Medulla oblongata (tissue), 1 donor: ENCODE measurements at regions not wholly inside any gene's neighbourhood (a gene's known extent, or its start where the extent isn't known, plus 50 kb on each side); places are given as distances from the start of the nearest gene placed in this dataset.
A peak's percentile ranks its signal among the peaks of the same experiment; 100 is the strongest.
"Not testable (repeated sequence)": the region's sequence is repeated elsewhere in the genome, so short reads cannot be mapped to it uniquely, and the experiment has no call there.

Experiments used
- DNase-seq: peaks from one replicate; pipeline ENCODE4 v3.0.0-alpha.2; 2015; ENCODE audit errors: extremely low spot score

DNA sequence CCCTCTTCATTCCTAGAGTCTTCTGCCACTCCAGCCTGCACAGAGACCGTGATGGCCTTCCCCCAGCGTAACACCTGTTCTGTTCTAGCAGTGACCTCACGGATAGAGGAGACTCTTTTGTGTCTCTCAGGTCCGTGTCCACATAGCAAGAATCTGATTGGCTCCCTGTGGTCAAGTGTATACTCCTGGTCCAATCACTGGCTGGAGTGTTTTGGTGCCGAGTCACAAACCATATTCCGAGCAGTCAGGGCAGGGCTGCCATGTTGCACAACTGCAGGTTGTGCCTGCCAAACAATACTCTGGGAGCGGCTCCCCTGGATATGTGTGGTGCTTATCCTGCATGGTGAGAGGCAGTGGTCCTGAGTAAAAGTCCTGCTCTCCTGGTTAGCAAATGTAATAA is 402.4 kb downstream of the KCNRG start:
- no peak for DNase-seq

DNA sequence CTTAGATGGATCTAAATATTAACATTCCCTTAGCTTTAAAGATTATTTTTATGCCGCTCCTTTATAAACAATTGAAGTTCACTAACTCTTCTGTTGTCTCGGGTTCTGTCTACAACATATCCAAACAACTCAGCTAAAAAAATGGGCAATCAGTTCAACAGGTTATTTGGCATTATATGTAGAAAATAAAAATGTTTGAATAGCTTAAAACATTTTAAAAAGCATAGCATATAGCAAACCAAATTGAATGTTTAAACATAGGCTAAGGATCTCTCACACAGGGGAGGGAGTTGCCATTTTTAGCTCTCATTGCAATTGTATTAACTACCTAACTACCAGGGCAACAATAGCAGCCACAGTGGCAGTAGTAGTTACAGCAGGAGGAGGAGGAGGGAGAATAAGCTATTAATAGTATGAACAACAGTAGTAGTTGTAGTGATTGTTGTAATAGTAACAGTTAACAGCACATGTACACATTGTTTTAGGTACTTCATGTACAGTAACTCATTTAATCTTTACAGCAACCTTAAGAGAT is 404.2 kb downstream of the KCNRG start:
- no peak for DNase-seq

DNA sequence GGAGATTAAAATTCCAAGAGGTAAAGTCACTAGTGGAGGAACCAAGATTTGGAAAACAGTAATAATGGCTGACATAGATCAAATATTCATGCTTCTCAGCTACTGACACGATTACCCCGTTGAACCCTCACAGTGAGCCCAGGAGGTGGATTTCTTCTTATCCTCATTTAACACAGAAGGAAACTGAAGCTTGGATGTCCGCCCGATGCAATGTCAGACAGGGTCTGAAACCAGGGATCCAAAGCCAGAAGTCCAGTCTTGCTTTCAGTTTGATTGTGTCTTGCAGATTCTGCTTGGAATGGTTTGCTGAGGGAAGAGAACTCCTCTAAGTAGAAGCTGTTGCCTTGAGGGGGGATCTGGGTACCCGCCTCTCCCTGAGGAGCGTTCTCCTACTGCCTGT is 404.7 kb downstream of the KCNRG start:
- DNase-seq = peak; percentile 58

DNA sequence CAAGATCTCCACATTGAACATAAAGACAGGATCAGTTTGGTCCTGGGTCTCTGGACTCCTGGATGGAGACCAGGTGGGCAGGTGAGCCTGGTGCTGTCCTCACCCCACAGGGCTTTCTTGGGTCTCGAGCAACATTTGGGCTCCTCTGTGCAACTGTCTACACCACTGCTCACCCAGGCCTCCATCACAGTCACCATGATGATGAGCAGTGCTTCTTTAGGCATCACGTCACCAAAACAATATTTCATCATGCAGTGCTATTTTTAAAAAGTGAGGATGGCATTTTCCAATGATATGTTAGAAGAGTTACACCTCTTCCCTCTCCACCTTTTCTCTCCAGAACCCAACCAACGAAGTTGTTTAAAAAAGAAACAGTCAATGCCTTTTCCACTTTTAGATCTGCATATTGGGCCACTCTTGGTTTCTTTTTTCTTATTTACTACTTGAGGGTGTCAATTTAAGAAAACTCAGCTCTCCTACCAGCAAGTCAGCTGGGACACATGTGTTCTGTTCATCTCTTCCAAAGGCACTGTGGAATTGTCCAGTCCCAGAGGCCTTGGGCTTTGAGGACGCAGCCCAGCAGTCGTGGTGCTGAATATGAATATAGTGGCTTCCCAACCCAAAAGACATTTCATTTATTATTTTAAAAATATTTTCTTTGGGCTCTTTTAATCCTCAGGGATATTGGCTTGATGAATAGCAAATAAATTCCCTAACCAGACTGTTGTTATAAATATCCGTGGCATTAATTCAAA is 405.7 kb downstream of the KCNRG start:
- DNase-seq = no peak

DNA sequence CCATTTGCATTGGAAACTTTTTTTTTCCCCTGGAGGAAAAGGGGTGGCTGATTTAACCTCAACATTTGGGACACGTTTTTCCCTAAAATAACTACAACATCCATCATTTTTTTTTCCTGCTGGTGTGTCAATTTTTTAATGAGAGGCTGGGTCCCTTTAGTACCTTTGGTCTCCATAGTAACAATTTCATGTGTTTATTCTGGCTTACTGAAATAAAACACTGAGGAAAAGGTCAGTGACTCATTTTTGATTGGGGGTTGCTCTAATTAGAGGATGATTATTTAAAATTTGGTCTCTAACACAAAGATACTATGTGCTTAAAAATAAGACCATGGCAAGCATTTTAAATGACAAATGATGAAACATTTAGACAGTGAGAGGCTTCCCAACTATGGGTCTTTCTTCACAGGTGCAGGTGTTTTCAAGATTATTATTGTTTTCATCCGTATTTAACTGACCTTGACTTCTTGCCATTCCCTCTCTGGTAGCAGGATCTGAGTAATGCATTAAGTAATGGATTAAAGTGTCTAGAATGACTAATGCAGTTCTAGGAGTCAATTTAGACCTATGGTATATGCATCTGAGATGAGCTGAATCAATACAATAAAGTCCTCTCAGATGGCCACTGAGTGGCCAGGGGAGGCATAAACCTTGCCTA is 406.4 kb downstream of the KCNRG start:
- no peak for DNase-seq

DNA sequence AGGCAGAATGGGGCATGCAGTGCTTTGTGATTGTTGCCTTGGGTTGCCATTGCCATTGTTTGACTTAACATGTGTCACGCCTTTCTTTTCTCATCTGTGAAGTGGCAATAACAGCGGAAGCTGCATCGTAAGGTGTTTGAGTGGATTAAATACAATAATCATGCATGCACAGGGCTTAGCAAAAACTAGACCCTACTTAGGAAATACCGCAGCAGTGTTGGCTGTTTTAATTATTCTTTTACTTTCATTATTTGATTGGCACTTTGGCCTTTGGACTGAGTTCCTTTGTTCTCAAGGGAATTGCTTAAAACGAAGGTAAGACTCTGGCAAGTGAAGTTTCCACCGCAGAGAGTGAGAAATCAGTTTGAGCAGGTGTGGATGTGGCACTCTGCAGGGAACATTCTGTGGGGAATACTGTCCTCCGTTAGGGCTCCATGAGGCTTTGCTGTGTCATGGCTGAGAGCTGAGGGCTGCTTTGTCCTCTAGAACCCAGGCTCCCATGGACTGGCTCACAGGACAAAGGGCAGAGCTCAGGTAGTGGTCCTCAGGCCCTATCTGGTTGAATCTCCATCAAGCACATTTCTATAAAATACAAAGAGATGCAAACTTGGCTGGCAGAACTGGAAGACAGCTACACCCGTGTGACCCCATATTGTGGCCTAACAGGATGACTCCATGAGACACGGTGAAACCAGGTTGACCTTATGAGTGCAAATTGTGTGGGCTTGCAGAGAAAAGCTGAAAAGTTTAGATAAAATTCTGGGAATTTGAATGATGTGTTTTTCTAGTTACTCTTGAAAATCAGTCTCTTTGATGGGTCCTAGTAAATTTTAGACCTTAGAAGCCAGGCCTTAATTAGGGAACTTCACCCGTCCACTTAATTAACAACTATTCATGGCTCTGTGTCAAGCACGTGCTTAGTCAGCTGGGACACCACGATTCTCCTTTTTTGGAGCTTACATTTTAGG is 407.2 kb downstream of the KCNRG start:
- no peak for DNase-seq

- DNase-seq = no peak
Measured at GRCh38 chr13:50424993-50425392, 409.7 kb downstream of the KCNRG start.

GRCh38 chr13:50425772-50426171 is 410.5 kb downstream of the KCNRG start:
- DNase-seq = no peak

DNA sequence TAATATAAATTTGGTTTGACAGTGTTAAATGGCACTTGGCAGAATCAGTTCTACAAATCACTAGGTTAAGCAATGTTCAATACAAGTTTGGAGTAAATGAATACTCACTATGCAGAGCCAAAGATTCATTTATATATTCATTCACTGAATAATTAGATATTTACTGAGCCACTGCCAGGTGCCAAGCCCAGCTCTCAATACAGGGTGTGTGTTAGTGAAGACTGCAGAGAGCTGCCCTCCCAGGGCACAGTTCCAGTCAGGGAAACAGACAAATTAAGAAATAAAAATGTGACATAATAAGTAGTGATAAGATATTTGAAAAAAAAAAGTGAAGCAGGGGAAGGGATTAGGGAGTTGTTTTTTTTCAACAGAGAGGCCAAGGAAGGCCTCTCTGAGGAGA is 411.7 kb downstream of the KCNRG start:
- no peak for DNase-seq

DNA sequence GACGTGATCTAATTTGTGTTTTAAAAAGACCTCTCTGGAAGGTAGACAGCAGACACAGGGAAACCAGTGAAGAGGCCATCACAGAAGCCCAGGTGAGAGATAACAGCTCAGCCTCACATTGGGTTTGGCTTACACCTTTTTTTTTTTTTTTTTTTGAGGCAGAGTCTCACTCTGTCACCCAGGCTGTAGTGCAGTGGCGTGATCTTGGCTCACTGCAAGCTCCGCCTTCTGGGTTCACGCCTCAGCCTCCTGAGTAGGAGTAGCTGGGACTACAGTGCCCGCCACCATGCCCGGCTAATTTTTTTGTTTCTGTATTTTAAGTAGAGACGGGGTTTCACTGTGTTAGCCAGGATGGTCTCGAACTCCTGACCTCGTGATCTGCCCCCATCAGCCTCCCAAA is 412.3 kb downstream of the KCNRG start:
- not testable (repeated sequence) for DNase-seq

DNA sequence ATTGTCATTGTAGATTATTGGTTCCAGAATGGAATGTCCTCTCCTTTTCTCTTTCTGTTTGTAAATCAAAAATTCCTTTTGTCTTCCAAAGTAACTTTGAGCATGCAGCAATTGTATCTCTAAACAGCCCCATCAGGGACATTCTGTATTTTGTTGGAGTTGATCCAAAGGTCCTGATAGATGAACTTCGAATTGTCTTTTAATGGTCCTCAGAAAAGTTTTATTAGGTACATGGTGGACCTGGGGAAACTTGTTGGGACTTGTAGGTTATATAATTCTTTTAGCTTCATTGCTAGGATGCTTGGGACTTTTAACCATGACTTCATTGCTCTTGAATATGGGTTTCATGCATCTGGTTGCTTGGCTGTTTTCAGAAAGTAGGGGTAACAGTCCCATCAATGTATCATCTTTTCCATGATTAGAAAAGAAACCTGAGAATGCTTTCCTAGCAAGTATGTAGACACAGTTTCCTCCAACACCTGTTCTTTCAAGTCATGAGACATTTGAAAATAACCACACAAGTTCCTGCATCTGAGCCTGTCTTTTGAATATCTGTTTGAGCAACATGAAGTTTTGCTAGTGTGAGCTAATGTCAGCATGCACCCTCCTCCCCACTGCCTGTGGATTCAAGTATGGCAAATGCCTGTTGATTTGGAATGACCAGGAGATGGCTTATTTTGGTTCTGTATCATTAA is 413.1 kb downstream of the KCNRG start:
- no peak for DNase-seq

GRCh38 chr13:50435011-50435410 is 408.5 kb downstream of the DLEU7 start:
- DNase-seq = no peak

DNA sequence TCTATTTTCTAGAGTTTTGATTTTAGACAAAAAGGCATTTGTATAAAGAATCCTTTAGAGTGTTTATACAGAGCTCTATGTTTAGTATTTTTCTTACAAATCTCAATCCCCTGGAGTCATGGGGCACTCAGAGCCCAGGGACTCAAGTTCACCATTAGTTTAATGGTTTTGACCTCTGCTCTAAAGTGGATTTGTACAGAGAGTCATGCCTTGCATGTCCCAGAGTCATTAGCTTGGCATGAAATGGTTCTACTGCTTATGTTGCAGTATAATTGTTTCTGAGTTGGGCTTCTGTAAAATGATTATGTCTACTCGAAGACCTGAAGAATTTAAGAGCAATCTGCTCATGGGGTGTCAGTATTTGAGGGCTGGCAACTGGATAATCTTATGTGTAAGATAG is 406.2 kb downstream of the DLEU7 start:
- no peak for DNase-seq

GRCh38 chr13:50438351-50438750 is 405.1 kb downstream of the DLEU7 start:
- DNase-seq = no peak

DNA sequence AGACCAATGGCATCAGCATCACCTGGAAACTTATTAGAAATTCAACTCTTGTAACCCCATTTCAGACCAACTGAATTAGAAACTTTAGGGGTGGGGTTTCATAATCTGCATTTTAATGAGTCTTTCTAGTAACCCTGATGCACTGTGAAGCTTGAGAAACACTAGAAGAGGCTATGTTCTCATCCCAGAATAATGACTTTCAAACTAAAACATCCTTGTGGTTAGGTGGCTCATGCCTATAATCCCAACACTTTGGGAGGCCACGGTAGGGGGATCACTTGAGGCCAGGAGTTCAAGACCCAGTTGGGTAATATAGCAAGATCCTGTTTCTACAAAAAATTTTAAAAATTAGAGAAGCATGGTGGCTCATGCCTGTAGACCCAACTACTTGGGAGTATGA is 402.4 kb downstream of the DLEU7 start:
- DNase-seq = no peak

DNA sequence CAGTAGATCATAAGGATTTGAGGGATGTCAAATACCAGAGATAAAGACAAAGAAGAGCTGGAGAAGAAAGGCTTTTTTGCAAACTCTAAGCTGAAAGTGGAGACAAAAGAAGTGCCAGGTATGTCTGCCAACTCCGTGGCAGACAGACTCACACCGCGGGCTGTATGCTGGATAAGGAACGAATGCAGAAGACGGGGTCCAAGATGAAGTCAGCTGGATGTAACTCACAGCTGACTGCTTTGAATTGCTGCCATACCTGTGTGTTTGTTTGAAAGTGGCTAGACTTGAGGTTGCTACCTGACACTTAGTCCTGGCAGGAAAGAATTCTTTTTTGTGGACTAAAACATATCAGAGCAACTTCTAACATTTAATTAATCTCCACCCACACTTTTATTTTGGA is 398.8 kb downstream of the DLEU7 start:
- no peak for DNase-seq

GRCh38 chr13:50446611-50447010 is 396.9 kb downstream of the DLEU7 start:
- DNase-seq = no peak

DNA sequence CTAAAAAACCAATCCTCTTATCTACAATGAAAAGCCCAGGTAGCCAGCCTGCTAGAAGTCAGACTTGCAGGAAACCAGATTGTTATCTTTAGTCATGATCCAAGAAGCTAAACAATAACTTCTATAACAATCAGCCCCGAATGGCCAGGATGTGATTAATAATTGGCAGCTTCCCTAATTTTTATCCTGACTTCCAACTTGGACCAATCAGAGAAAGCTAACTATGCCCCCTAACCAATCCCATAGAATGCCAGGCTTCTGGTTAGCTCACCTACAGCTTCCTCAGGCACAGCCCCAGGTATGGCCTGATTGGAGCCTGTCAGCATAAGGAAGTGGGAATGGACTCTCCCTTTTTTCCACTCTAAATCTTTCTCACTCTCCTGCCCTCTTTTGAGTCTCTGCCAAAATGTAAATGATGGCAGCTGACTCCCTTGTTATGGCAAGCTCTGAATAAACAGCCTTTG is 394.9 kb downstream of the DLEU7 start:
- no peak for DNase-seq

DNA sequence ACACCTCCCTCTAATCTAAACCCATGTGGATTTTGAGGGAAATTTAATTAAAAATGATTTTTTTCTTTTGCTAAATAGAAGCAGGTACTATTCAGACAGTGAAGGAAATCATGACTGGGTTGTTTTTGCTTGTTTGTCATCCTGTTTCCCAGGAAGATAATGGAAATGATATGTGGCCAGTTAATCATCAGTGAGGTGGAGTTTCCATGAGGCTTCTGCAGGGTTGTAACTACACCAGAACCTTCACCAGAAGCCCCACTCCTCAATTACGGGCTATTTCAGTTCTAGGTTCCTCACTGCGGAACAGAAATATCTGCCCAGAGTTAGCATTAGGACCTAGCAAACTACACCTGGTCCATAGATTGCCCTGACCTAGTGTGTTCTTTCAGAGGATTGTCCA is 394.0 kb downstream of the DLEU7 start:
- DNase-seq = no peak

GRCh38 chr13:50450279-50450678 is 393.2 kb downstream of the DLEU7 start:
- DNase-seq = no peak

DNA sequence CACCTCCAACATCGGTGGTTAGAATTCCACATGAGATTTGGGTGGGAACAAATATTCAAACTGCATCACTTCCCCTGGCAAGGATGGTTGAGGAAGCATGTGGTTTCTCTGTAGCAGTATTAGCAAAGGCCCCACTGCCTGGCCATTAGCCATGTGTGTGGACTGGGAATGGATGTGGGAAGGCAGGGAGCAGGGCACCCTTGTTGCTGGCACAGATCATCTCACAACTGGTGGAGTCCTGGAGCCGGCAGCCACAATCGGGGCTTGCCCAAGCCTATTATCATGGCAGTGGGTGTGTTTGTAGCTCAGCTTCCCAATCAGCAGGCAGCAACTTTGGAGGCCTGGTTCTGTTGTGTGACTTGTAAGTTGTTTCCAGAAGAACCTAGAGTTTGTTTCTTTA is 391.9 kb downstream of the DLEU7 start:
- no peak for DNase-seq
